NCI-H524 (cell line): ENCODE measurements at regions not wholly inside any gene's neighbourhood (a gene's known extent, or its start where the extent isn't known, plus 50 kb on each side); places are given as distances from the start of the nearest gene placed in this dataset.
A peak's percentile ranks its signal among the peaks of the same experiment; 100 is the strongest.
"Not testable (repeated sequence)": the region's sequence is repeated elsewhere in the genome, so short reads cannot be mapped to it uniquely, and the experiment has no call there.

ENCODE experiments used
- DNase-seq, 2 experiments: peaks; one replicate each; lab custom pipeline; 2025; lab: John Stamatoyannopoulos, UW

DNA sequence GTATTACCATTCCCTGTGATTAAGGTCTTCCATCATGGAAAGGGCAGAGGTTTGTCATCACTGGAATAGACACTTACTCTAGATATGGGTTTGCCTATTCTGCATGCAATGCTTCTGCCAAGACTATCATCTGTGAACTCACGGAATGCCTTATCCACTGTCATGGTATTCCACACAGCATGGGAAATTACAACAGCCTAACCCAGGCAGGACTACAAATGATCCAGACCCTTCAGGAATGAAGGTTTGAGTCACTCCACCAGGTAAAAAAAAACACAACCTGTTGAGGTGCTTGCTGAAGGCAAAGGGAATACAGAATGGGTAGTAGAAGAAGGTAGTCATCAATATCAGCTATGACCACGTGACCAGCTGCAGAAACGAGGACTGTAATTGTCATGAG is 89.0 kb upstream of the RANBP6 start:
- DNase-seq, result not testable (repeated sequence)

DNA sequence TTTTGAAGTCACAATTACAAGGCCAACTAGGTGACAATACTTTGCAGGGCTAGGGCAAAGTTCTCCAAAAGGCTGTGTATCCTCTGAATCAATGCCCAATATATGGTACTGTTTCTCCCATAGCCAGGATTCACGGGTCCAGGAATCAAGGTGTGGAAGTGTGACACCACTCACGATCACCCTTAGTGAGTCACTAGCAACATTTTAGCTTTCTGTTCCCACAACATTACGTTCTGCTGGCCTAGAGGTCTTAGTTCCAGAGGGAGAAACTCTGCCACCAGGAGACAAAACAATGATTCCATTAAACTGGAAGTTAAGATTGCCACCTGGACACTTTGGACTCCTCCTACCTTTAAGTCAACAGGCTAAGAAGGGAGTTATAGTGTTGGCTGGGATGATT is 88.5 kb upstream of the RANBP6 start:
- not testable (repeated sequence) for DNase-seq

DNA sequence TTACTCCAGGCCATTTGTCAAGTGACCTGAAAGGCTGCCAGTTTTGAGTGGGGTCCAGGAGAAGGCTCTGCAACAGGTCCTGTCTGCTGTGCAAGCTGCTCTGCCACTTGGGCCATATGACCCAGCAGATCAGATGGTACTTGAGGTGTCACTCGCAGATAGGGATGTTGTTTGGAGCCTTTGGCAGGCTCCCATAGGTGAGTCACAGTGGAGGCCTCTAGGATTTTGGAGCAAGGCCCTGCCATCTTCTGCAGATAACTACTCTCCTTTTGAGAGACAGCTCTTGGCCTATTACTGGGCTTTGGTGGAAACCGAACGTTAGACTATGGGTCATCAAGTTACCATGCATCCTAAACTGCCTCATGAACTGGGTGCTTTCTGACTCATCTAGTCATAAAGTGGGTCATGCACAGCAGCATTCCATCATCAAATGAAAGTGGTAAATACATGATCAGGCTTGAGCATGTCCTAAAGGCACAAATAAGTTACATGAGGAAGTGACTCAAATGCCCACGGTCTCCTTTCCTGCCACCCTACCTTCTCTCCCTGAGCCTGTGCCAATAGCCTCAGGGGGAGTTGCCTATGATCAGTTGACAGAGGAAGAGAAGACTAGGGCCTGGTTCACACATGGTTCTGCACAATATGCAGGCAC is 87.0 kb upstream of the RANBP6 start:
- not testable (repeated sequence) for DNase-seq

DNA sequence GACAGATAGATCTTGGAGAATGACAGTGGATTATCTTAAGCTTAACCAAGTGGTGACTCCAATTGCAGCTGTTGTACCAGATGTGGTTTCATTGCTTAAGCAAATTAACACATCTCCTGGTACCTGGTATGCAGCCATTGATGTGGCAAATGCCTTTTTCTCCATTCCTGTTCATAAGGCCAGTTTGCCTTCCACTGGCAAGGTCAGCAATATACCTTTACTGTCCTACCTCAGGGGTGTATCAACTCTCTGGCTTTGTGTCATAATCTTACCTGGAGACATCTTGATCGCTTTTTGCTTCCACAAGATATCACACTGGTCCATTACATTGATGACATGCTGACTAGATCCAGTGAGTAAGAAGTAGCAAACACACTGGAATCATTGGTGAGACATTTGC is 86.3 kb upstream of the RANBP6 start:
- not testable (repeated sequence) for DNase-seq

DNA sequence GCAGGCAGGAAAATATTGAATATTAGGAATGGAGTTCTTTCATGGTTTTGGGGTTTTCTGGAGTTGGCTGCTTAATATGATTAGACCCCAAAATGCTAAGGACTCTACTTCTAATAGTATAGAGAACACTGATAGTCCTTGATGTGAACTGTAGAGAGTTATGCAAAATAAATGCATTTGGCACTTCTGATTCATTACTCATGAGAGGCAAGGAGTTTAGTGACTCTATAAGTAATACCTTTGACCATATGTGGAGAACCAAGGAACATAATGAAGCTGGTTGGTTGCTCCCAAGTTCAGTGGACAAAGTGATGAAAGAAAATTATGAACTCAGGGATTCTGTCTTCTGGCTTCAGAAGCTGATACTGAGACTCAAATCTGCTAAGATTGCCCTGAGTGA is 83.9 kb upstream of the RANBP6 start:
- DNase-seq, result not testable (repeated sequence)

DNA sequence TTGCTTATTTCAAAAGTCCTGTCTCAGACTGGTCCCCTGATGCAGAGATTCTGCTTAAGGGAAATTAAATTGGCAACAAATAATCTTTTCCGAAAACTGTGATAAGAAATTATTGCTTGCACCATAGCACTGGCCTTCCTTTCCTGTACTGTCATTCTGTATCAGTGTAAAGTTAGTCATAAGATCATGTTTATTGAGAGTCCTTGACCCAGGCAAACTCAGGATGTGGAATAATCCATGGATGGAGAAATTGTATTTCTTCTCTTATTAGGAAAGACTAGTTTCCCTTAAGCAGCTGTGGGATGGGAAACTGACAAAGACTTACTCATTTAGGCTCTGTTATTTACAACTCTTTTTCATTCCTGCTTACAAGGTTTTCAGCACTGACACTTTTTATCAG is 83.0 kb upstream of the RANBP6 start:
- no peak for DNase-seq

DNA sequence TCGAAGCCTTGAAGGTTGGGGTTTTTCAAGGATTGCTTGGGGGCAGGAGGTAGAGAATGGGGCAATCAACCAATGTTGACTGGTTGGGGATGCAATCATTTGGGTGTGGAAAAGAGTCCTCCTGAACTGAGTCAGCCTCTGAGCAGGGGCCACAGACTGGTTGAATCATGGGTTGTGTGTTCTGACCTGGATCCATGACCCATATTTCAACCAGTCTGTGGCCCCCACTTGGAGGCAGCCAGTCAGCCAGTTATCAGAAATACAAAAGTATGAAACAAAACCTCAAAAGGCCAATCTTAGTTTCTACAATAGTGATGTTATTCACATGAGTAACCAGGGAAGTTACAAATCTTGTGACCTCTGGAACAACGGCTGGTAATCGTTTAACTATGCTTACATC is 81.4 kb upstream of the RANBP6 start:
- no peak for DNase-seq

DNA sequence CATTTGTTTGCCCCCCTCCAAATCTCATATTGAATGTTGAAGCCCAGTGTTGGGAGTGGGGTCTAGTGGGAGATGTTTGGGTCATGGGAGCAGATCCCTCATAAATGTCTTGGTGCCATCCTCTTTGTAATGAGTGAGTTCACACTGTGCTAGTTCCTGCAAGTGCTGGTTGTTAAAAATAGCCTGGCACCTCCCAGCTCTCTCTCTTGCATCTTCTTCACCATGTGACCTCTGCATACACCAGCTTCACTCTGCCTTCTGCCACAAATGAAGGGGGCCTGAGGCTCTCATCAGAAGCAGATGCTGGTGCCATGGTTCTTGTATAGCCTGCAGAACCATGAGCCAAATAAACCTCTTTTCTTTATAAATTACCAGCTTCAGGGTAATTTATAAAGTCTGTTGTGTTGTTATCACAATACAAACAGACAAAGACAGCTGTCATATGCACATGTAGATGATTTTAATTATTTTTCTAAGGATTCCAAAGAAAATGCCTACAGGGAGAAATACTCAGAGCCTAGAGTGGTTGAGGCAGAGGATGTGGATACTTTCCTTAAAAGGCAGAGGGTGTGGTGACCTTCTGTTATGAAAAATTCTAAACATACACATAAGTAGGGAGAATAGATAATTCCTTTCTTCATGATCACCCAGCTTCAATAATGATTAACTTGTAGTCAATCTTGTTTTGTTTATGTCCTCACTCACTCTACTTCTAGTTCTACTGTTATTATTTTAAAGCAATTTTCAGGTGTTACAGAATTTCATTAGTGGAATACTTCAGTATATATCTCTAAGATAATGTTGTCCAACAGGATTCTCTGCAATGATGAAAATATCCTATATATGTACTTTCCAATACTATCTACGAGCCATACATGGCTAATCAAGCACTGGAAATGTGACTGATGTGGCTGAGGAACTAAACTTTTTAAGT is 75.1 kb upstream of the RANBP6 start:
- no peak for DNase-seq

DNA sequence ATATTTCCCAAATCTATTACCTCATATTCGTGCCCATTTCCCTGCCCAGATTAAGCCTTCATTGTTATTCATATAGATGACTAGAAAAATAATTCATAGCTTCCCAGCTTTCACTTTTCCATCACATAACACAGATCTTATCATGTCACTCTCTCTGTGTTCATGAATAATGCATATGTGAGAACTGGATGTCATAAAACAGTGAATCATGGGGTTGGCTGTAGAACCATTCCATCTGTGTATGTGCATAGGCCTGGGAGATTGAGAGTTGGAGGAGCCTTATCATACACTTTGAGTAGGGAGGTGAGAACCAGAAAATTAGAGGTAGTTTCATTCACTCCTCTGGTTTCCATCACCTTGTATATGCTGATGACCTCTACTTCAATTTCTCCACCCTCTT is 73.9 kb upstream of the RANBP6 start:
- DNase-seq, result no peak

DNA sequence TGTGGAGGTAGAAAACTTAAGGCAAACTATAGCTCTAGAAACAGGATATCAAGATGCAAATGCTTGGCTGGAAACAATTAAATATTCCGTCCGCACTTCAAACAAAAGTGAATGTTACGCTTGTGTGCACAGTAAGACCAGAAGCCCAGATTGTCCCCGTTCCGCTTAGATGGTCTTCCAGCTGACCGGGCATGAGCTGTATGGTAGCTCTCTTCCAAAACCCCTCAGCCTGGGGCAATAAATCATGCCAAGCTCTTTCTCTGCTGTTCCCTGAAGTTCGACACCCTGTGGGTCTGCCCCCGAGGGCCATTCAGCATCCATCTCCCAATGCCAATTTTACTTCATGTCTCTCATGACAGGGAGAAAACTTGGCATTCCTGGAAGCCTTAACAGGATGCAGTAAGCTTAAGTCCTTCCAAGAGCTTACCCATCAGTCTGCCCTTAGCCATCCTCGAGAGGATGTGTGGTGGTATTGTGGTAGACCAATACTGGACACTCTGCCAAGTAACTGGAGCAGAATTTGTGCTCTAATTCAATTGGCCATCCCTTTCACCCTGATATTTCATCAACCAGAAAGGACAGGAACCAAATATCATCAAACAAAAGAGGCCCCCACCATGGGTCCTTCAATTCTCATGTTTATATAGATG is 70.7 kb upstream of the RANBP6 start:
- no peak for DNase-seq

DNA sequence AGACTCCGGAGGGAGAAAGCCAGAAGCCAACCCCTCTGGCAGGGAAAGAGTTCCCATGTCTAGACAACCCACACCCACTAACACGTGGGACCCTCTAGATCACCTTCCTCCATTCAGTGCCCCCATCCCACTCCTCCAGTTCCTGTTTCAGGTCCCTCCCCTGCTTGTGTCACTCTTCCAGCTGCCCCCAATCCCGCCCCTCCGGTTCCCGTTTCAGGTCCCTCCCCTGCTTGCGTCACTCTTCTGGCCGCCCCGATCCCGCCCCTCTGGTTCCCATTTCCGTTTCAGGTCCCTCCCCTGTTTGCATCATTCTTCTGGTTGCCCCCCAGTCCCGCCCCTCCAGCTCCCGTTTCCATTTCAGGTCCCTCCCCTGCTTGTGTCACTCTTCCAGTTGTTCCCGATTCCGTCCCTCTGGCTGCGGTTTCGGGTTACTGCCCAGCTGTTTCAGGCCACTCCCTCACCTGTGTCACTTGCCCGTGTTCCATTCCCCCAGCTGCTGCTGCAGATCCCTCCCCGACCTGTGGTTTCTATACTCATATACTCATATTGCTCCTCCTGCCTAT is 64.8 kb upstream of the RANBP6 start:
- peak; percentile 87 to 94 for DNase-seq

DNA sequence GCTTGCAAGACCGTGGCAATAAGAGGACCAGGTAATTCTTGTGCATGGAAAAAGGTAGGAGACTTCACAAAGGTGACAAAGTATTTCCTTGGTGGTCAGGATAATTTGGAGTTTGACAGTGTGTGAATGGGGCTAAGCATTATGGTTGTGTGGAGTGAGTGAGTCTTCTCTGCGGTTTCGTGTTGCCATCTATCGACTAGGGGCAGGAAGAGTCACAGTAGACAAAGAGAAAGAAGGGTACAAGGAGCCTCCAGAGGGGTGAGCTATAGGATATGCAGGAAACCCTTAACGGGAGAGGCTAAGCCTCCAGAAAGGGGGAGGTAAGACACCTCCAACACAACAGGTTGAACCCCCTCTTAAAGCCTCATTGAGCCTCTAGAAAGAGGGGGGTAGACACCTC is 64.0 kb upstream of the RANBP6 start:
- peak in 1 of 2 experiments; percentile 44 for DNase-seq

DNA sequence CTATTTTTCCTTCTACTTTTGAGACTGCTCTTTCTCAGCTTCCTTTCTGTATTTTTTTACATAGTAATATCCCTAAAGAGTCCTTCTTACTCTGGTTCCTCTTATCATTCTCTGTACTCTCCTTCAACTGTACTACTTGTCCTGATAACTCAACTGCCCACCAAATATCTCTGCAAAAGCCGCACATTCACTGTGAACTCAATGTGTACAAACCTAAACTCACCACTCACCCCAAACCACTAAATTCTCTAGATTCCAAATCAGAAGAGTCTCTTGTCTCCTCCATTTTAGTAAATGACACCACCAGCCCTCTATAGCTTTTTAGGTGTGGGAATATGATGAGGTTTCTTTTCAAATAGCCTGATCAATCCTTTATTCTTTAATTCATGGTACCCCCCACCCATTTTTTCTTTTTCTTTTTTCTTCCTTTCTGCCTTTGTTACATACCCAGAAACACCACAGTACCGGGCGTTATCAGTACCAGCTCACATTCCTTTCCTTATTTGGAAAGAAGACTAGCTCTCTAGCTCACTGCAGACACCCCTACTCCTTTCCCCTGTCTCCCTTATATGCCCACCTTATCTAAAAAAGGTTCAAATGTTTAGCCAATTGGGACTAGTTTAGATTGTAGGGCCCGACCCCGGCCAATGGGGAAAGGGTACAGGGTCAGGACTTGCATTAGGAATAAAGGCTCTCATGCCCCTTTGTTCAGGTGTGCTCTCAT is 63.1 kb upstream of the RANBP6 start:
- no peak for DNase-seq

DNA sequence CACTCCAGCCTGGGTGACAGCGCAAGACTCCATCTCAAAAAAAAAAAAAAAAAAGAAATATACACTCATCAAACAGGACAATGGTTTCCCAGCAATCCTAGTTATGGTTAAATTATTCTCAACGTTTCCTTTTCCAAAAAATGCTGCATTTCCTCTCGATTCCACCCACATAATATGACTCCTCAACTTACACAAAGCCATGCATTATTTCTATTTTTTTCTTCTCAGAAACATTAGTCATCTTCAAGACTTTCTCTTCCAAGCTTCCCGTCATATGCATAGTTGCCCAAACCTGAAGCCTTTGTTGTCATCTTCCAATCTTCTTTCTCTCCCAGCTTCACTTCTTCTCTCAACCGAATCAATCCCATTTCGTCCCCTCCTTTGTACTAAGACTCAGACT is 61.4 kb upstream of the RANBP6 start:
- no peak for DNase-seq

DNA sequence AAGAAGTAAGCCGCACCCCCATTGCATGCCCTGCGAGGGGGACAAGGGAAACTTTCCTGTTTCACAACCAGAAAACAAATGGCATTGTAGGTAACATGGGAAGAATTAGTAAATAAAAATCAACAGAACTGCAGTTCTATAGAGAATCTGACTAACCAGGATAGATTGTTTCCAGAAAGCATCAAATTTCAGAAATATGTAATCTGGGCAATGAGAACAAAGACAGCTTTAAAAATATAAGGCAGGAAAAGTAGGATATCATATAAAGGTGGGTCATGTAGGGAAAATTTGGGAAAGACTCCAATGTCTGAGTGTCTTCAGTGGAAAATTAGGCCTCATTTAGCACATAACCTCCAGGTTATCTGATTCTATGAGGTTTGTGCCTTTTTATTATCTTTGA is 58.3 kb upstream of the RANBP6 start:
- DNase-seq, result no peak

DNA sequence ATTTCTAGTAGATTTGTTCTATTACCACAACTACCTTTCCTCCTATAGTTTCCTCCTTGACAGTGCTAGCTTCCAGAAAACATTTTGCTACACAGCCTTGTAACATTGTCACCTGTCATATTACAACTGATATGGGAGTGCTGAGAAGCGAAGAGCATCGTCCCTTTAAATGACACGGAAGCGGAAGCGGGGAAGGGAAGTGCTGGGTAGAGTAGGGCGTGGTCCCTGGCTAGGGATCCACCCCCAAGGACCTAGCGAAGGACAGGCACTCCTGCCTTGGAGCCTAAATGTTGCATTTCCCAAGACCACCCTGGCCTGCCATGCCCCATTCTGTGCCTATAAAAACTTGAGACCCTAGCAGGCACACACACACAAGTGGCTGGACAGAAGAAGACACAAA is 57.4 kb upstream of the RANBP6 start:
- no peak for DNase-seq

DNA sequence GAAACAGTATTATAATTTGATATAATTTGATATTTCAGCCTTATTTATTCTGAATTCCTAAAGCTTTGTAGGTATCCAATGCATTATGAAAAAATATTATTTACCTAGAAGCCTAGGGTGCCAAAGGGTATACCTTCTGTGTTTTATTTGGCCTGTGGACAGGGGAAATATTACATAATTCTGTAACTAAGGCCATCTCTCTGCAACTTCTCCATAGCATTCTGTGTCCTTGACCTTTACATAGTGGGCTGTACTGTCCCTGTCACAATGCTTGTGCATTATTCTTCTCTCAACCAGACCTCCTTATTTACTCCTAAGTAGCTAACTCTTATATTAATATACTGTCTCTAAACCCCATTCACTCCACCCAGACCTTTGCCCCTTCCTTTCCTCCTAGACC is 57.0 kb upstream of the RANBP6 start:
- no peak for DNase-seq

DNA sequence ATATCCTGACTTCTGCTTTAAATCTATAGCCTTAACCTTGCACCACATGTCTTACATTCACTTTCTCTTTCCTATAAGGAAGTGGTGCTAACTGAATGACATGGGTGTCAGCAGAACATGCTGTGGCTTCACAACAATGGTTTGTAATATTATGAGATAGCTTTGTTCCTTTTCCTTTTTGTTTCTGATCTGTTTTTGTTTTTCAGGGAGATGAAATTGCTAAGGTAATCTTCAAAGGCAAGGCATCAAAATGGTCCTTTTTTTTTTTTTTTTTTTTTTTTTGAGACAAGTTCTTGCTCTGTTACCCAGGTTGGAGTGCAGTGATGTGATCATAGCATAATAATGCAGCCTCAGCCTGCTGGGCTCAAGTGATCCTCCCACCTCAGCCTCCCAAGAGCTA is 53.6 kb upstream of the RANBP6 start:
- no peak for DNase-seq

DNA sequence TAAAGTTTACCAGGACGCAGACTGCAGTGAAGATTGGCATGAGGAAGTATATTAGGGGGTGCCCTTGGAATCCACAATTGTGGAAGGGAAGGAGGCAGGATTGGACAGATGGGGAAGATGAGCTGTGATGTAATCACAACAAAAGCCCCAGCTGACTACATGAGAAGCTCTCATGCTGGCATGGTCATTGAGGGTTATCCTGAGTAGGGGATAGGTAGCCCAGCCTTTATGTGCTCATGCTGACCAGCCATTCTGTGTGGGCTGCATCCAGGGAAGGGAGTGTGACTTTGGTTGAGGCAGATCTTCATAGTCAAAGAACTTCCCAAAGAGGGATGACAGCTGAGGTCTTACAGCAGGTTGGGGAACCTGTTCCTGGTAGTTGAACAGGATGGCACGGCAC is 52.0 kb upstream of the RANBP6 start:
- DNase-seq, result no peak
